ENCODE measurements at regions not wholly inside any gene's neighbourhood (a gene's known extent, or its start where the extent isn't known, plus 50 kb on each side); places are given as distances from the start of the nearest gene placed in this dataset.
A peak's percentile ranks its signal among the peaks of the same experiment; 100 is the strongest.

DNA sequence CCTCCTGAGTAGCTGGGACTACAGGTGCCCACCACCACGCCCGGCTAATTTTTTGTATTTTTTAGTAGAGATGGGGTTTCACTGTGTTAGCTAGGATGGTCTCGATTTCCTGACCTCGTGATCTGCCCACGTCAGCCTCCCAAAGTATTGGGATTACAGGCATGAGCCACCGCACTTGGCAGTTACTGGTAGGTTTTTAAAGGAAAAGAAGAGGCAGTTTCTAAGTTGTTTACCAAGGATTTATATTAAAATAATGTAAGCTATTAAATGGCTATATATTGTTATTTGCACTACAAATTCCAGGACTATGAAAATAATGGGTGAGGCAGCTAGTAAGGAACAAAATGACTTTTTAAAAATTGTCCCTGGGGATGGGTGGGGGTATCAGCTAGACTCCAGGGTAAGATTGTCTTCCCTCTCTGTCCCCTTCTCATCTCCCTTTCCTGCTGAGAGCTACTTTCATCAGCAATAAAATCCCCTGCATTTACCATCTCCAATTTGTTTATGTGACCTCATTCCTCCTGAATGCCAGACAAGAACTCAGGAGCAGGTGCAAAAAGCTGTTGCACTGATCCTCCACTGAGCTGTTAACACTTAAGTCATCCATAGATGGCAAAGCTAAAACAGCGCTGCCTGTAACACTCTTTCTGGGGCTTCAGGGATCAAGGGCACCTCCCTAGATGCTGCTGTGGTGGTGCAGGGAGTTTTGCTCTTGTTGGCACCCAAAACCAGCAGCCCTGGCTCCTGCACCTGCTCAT, 165.2 kb downstream of the ZPLD1 start:
- DNase-seq (ENCODE audit: low read depth): no peak

DNA sequence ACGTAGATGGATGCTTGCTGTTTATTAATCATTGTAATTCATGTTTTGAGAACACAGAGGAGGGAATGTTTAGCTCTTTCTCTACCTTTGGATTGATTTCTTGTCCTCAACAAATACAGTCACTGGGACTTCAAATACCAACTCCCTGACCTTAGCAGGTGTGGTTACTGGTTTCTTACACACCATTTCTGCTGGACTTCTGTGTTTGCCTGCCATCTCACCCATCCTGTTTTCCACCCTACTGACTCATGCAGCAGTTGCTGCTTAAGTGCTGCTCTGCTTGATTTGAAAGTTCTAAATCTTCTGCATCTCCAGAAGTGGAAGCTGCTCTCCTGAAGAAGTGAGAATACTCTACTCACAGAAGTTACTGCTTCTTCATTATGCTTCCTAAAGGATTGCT, 170.3 kb downstream of the ZPLD1 start:
- no peak for DNase-seq (ENCODE audit: low read depth)

DNA sequence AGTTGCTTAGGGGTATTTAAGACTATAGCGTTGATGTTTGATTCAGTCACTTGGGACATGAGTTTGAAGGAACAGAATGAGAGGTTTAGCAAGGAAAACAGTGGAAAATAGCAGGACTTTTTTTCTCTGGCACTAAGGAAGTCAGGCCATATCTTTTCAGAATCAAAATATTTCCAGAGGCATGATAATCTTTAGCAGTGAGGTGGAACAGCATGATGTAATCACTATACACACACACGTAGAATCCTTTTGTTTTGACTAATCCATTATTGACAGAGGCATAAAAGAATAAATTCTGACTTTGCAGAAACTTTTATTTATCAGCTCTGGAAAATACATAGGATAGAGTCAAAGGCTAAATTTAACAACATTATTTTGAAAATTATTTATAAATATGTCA, 174.1 kb downstream of the ZPLD1 start:
- no peak for DNase-seq (ENCODE audit: low read depth)

DNA sequence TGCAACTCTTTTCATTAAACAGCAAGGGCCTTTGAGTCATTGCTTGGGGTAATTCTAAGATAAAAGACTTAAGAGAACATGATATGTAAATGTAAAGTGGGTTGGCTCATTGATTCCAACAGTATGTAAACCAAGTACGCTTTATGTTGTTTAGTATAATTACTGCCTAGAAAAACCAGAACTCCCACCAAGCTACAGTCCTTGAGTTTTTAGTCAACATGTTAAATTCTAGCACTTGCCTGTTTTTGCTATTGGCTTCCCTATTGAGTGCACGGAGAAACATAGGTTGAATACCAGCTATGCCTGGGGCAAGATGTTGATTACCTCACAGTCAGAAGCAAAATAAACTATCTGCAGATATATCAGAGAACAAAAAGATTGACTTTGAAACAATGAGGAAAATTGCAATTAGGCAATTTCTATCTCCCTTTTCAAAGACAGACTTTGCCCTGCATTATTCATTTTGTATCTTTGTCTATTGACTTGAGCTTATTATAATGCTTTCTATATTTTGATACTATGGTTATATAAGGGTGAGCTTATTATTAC, 179.3 kb downstream of the ZPLD1 start:
- no peak for DNase-seq (ENCODE audit: low read depth)

DNA sequence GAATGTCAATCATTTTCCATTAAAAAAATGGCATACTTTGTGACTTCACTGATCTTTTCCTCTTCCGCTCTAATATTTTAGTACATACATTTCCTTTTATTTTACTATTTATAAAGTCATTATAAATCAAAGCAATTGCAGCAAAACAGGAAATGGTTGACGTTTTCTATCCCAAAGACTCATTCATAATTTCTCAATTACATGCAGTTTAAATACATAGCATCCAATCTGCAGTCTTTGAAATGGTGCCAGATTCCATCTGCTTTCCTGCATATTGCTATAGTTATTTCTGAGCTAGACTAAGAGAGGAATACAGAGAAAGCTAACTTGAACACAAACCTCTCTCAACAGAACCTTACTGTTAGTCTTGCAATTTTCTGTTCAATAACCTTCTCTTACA, 179.8 kb downstream of the ZPLD1 start:
- DNase-seq (ENCODE audit: low read depth): no peak

DNA sequence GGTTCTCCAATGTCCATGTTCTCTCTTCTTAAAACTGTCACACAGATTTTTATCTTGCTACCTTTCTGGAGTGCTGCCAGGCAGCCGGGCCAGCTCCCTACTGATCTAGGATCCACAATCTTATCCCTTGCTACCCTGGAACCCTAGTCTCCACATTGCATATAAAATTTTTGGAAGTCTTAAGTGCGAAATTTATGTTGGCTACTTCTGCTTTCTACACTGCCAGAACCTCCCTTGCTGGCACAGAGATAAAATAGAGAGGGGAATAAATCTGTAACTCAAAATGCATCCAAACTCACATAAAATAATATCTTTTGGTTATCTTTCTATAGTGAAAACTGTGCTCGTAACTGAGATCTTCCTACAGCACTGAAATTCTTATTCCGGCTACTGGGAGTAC, 182.6 kb downstream of the ZPLD1 start:
- no peak for DNase-seq (ENCODE audit: low read depth)

DNA sequence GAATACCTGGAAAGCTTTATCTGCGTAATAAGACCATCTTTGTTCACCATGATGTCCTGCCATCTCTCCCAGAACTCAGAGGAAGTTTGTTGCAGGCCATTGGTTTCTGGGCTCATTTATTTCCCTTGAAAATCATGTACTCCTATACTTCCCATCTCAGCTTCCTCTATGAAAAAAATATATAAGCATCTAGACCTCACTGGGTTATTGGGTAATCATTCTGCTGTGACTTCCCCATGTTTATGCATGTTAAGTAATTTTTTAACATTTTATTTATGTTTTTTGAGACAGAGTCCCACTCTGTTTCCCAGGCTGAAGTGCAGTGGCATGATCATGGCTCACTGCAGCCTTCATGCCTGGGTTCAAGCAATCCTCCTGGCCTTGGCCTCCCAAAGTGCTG, 184.5 kb downstream of the ZPLD1 start:
- no peak for DNase-seq (ENCODE audit: low read depth)

DNA sequence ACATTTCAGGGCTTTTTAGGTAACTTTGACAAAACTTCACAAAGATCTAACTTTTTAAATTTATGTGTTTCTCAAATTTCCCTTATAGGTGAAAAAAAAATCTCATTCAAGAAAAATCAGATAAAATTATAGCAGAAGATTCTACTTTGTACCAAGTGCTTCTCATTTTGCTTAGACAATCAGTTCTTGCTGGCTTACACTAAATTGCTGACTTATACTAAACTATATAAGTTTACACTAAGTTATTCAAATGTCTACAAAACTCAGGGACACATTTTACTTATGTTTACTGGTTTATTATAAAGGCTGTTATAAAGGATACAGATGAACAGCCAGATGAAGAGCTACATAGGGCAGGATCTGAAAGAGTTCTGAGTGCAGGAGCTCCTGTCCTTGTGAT, 195.1 kb downstream of the ZPLD1 start:
- no peak for DNase-seq (ENCODE audit: low read depth)

DNA sequence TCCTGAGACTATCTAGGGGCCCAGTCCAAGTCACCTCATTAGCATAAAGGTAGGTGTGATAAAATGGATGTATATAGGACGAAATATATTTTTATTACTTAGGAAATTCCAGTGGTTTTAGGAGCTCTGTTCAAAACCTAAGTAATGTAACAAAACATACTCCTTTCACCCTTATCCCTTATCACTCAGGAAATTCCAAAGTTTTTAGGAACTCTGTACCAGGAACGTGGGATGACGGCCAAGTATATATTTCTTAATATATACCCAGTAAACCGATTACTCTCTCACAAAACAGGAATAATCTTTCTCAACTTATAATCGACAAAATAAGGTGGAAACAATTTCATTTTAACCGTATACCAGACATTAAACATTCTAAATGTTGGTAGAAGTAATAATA, 195.7 kb downstream of the ZPLD1 start:
- DNase-seq (ENCODE audit: low read depth): no peak

DNA sequence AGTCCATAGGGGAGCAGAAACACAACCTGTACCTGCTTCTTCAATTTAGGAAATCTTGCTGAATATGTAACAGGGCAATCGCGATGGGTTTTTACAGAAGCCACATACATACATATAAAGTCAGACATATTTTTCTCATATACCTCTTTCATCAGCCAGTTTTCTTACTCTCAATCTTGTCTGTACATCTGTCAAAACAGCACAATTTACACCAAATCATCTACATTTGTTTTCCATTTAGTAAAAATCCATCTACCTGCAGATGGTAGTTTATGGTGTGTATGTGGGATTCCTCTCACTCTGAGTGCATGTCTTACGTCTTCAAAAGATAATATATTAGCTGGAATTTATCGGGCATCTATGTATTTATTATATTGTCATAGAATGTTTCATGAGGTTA, 208.7 kb downstream of the ZPLD1 start:
- no peak for DNase-seq (ENCODE audit: low read depth)

DNA sequence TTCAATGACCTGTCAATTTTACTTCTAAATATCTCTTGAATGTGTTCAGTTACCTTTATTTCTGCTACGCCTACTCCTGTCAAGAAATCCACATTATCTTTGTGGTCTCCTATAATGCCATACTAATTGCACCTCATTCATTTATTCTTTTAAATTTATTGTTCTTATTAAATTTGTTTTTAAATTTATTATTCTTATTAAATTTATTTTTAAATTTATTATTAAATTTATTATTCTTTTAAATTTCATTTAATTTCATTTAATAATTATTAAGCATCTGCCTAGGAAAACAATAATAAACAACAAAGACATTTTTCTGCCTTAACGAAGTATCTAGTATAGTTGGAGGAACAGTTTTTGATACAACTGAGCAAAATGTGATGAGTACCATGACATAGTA, 211.7 kb downstream of the ZPLD1 start:
- DNase-seq (ENCODE audit: low read depth): no peak

DNA sequence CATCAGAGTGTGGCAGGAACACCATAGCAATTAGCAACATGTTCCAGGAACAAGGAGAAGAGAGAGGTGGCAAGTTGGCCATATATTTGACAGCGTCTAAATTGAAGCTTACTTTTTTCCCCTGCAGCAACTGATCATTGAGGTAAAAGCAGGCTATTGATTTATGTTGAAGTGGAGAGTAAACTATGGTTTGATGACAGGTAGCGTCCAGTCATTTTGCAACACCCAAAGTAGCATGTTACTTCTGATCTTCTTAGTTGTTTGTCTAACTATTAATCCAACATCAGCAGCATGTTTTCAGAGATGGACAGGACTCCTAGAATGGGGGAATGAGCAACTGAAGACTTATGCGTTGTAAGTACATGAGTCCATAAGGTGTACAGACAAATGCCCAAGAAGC, 225.8 kb downstream of the ZPLD1 start:
- no peak for DNase-seq (ENCODE audit: low read depth)

DNA sequence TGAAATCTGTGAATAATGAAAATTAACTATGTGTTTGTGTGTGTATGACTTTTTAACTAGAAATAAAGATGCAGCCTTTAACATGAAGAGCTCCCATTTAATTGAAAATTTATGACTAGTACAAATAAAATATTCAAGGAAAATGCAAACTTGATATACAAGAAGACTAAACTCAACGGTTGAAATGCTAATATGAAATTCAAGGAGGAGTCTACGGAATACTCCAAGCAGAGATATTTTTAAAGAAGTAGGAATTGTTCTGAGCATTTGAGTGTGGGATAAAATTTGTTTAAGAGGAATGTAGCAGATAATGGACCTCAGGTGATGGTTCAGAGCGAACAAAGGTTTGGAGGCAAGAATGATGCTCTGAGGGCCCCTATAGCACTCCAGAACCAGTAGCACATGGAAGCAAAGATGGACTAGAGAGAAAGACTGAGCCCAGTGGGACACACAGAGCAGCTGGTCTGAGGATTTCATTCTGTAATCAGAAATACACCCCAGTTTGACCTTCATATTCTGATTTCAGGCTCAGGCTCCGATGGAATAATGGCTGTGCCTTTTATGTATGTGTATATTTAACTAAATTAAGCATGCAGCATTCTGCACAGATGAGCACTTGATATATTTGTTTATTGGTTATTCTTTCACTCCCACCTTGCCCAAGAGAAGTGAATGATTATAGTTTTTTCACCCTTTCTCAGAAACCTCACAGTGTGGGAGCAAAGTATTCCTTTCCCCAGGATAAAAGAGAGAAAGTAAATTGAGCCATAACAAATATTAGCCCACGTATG, 227.1 kb downstream of the ZPLD1 start:
- no peak for DNase-seq (ENCODE audit: low read depth)

DNA sequence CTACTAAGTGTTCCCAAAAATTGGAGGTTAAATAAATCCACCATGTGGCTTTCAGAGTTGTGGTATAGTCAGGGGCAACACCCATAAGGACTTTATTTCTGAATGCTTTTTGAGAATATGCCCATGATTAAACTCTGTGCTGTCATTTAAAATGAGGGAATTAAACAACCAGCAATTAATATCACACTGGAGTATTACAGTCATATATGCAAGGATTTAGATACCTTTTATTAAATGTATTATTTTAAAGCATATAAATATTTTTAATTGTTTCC, 227.6 kb downstream of the ZPLD1 start:
- DNase-seq (ENCODE audit: low read depth): no peak

DNA sequence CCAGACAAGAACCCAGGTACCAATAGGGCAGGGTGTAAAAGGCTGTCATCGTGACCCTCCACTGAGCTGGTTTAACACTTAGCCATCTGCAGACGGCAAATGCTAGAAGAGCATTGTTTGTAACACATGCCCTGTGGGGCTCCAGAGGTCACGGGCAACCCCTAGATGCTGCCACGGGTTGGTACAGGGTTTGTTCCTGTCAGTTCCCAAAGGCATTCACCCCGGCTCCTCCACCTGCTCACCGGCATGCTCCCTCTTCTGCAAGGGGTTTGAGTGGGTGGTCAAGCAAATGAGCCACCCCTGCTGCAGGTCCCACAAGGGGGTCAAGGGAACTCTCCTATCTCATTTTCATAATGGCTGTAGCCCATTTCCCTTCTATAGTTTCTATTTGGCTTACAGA, 229.3 kb downstream of the ZPLD1 start:
- no peak for DNase-seq (ENCODE audit: low read depth)

DNA sequence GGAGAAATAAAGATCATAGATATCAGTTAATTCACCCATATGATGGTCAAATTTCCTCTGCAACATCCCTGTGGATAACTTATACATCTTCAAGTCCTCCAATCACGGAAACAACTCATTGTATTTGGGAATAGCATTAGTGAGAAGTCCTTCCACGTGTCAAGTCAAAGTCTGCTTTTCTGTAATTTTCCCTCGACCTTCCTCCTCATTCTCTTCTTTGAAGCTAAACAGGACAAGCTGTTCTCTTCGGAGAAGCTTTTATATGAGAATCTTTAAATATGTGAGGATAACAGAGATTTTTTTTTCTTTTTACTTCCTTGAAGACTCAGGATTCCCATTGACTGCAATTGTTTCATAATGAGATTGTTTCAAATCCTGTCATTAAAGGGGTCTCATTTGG, 230.4 kb downstream of the ZPLD1 start:
- no peak for DNase-seq (ENCODE audit: low read depth)

DNA sequence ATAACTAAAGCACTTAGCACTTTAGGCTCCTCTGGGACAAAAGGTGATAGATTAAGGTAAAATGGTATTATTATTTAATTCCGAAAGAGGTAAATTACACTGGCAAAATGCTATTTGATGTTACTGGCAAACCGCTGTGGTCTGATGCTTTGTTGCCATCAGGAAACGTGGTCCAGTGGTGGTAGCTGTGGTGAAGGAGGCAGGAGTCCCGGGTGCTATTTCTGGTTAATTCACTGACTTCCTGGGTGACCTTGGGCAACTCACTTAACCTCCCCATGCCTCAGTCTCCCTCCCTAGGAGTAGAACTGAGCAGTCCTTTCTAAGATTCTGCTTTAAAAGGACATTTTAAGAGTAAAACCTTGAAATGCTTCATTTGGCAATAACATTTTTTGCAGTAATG, 233.4 kb downstream of the ZPLD1 start:
- no peak for DNase-seq (ENCODE audit: low read depth)

DNA sequence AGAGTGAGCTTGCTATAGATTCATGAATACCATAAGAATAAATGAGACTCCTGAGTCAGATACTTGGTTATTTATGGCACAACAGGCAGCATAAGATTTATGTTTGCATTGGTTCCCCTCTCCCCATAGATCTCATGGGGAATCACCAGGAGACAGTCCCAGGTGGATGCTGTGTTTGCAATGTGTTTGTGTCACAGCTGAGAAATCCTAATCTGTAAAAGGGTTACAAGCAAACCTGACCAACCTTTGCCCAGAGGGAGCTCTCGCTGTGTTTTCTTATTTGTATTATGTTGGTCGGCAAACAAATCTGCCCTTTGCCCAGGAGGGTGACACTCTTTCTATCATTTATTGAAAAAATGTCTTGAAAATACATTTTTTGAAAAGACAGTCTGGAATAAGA, 236.2 kb downstream of the ZPLD1 start:
- DNase-seq (ENCODE audit: low read depth): no peak

DNA sequence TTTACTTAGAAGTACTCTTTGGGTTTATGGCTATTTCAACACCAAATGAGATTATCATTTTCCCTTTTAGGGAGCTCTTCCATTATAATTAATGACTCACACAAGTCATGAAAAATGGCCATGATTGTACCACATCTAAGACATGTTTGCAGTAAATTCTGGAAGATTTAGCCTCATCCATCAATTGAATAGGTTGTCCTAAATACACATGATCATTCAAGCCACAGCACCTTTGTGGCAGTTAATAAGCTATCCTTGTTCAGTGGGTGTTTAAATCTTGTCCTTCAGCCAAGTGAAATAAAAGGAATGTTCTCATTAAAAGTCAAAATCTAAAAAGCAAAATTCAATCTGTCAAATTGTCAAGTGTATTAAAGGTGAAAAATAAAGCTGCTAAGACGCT, 237.5 kb downstream of the ZPLD1 start:
- no peak for DNase-seq (ENCODE audit: low read depth)

DNA sequence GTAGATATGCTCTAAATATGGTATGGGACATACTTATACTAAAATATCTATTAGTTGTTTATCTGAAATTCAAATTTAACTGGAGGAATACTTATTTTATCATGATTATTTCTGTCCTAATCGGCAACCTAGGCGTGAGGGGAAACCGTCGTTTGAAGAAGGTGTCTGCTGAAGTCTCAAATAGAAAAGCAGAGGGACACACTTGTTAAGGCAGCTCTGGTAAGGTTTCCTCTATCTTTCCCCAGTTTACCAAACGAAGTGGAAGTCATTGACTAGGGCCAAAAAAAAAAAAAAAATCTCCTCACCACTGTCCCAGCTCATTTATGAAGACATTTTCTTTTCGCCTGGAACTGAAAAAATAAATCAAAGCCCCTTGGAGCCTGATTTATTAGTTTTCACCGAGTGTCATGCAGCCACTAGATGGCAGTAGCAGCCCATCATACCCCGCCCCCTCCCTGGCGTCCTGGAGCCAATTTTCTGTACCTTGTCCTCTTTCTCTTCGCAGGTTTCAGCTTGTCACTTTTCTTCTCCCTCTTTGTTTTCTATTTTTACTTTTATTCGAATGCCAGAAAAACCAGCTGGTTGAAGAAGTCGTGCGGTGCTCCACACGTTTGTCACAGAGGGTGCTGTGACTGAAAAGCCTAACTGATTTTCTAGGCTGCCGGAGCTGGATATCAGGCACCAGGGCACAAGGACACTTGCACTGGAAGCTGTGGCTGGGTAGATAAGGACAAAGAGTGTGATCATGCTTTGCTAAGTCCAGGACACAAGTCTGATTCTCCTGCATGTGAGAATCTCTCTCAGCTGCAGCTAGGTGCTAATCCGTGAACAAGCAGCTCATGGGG, 238.7 kb downstream of the ZPLD1 start:
- peak; percentile 47 for DNase-seq (ENCODE audit: low read depth)

DNA sequence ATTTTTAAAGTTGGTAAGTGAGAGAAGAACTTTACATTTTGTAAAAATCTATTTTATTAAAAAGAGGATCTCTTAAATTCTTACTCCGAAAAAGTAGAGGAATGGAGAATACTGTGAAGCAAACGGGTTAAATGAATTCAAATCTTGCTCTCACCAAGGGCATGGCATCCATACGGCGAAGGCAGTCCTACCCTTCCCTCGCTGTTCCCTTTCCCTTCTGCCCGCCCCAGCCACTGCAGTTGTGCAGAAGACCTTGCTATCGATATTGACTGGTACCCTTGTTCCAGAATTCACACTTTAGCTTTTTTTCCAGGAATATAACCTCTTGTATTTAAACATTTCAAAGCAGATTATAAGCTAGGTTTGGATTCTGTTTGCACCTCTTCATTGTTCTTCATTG, 239.5 kb downstream of the ZPLD1 start:
- DNase-seq (ENCODE audit: low read depth): no peak

DNA sequence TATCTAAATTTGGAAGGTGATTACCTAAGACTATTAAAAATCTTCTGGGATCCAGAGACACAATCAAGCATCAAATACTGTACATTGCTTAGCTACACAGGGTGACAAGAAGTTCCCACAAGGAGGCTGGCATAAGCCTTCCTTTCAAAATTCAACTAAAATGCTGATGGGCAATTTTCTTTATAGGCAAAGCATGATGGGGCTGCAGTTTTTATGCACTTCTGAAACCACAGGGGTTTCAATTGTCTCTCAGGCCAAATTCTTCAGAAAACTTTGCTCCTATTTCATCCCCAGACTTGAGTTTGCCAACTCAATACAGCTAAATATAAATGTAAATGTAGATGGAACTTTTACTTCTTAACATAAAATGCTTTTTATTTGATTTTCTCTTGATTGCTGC, 241.6 kb downstream of the ZPLD1 start:
- no peak for DNase-seq (ENCODE audit: low read depth)

DNA sequence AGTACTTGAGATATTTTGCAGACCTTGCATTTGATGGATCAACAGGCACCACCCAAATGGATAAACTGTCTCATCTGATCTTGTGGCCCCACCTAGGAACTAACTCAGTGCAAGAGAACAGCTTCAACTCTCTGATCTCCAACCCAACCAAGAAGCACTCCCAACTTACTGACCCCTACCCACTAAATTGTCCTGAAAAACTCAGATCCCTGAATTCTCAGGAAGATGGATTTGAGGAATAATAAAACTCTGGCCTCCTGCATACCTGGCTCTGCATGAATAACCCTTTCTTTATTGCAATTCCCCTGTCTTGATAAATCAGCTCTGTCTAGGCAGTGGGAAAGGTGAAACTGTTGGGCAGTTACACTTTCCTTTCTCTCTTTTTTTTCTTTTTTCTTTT, 247.9 kb downstream of the ZPLD1 start:
- DNase-seq (ENCODE audit: low read depth): no peak

Measured in stimulated activated CD8-positive, alpha-beta memory T cell treated with anti-CD3 and anti-CD28 coated beads, Interleukin-4, amount 100 ng/mL, for 24 hours (primary cell).